Glutamatergic neuron (in vitro differentiated cells): ENCODE measurements at regions not wholly inside any gene's neighbourhood (a gene's known extent, or its start where the extent isn't known, plus 50 kb on each side); places are given as distances from the start of the nearest gene placed in this dataset.

Experiments used
- DNase-seq: peaks from one replicate; pipeline ENCODE4 v3.0.0; 2022
- H3K27ac Mint-ChIP-seq: one replicate; pipeline ENCODE4 v1.8.0; 2020; ENCODE audit warnings: mild to moderate bottlenecking, mixed read lengths, inconsistent platforms; ENCODE audit not compliant: unreplicated experiment
- H3K27me3 Mint-ChIP-seq: one replicate; pipeline ENCODE4 v1.8.0; 2020; ENCODE audit warnings: mild to moderate bottlenecking, moderate library complexity, mixed read lengths, inconsistent platforms; ENCODE audit not compliant: unreplicated experiment
- H3K36me3 Mint-ChIP-seq: one replicate; pipeline ENCODE4 v1.8.0; 2020; ENCODE audit warnings: mild to moderate bottlenecking, mixed read lengths, inconsistent platforms; ENCODE audit not compliant: unreplicated experiment
- H3K4me1 Mint-ChIP-seq: one replicate; pipeline ENCODE4 v1.8.0; 2020; ENCODE audit warnings: mild to moderate bottlenecking, low read depth, mixed read lengths, inconsistent platforms; ENCODE audit not compliant: unreplicated experiment
- H3K4me3 Mint-ChIP-seq: one replicate; pipeline ENCODE4 v1.8.0; 2020; ENCODE audit warnings: mild to moderate bottlenecking, mixed read lengths, inconsistent platforms; ENCODE audit not compliant: unreplicated experiment
- H3K9me3 Mint-ChIP-seq: one replicate; pipeline ENCODE4 v1.8.0; 2020; ENCODE audit warnings: mild to moderate bottlenecking, moderate library complexity, mixed read lengths, inconsistent platforms; ENCODE audit not compliant: unreplicated experiment
- TF ChIP-seq, protein P1 (sequence below): fragments of 200-600 bp; sonication (generic); IDR thresholded peaks from one replicate; pipeline ENCODE4 v1.5.0; 2021; ENCODE audit not compliant: partially characterized antibody, unreplicated experiment

DNA sequence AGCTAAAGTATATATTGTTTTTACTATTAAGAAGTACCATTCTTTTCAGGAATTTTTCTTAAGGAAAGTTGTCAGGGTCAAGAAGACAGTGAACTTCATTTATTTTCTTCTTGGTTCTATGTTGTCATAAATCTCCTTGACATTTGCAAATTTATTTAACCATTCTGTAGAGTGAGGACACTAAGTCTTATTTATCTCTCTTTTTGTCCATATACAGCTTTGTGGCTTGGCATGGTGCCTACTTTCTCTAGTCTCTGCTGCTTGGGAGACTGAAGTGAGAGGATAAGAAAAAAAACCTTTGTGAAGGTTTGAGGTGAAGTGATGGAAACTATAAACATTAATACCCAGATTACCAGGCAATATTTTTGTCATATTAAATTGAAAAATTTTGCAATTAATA, 1389.4 kb downstream of the SUCLG1 start:
- peaks cover 7% of the 10 kb centered on the region for H3K4me1 Mint-ChIP-seq
- H3K36me3 Mint-ChIP-seq: no peaks in the 10 kb centered on the region
- no peak overlapping the region for H3K27ac Mint-ChIP-seq
- H3K27me3 Mint-ChIP-seq: peaks cover 2% of the 10 kb centered on the region
- no peak for DNase-seq
- no peak overlapping the region for H3K4me3 Mint-ChIP-seq
- TF ChIP-seq, protein P1, sequence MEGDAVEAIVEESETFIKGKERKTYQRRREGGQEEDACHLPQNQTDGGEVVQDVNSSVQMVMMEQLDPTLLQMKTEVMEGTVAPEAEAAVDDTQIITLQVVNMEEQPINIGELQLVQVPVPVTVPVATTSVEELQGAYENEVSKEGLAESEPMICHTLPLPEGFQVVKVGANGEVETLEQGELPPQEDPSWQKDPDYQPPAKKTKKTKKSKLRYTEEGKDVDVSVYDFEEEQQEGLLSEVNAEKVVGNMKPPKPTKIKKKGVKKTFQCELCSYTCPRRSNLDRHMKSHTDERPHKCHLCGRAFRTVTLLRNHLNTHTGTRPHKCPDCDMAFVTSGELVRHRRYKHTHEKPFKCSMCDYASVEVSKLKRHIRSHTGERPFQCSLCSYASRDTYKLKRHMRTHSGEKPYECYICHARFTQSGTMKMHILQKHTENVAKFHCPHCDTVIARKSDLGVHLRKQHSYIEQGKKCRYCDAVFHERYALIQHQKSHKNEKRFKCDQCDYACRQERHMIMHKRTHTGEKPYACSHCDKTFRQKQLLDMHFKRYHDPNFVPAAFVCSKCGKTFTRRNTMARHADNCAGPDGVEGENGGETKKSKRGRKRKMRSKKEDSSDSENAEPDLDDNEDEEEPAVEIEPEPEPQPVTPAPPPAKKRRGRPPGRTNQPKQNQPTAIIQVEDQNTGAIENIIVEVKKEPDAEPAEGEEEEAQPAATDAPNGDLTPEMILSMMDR: no peak
- H3K9me3 Mint-ChIP-seq: no peaks in the 10 kb centered on the region

DNA sequence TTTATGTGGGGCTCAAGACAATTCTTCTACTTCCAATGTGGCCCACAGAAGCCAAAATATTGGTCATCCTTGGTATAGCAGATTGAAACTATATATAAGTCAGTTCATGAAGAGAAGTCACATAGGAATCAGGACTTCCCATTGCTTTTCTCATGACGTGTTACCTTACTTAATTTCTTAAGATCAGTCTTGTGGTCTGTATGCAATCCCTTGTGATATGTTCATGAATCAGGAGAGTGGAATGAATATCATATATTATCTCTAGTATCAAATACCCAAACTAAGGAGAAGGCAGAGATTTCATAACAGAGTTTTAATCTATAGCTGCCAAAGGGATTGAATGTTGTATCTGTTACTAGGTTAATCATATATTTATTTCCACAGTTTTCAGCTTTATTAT, 1390.4 kb downstream of the SUCLG1 start:
- DNase-seq: no peak
- TF ChIP-seq, protein P1: no peak
- peaks cover 2% of the 10 kb centered on the region for H3K27me3 Mint-ChIP-seq
- H3K4me3 Mint-ChIP-seq: no peak overlapping the region
- peaks cover 7% of the 10 kb centered on the region for H3K4me1 Mint-ChIP-seq
- H3K27ac Mint-ChIP-seq: no peak overlapping the region
- H3K9me3 Mint-ChIP-seq: no peaks in the 10 kb centered on the region
- H3K36me3 Mint-ChIP-seq: no peaks in the 10 kb centered on the region

DNA sequence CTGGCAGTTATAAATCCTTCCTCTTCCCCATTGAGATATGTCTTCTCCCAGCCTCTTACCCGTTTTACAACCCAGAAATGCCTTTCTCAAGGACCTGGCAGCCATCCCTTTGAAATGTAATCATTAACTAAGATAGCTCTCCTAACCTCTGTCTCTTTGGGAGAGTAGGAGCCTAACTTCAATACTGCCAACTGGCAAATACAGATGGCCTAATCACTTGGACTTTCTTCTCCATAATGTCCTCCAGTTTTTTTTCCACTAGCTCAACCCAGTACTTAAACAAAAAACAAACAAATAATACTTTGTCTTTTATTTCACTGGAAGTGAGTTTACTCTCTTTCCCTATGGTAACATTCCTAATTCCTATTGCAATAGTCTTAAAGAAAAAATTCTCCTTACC, 1391.1 kb downstream of the SUCLG1 start:
- H3K27me3 Mint-ChIP-seq: peaks cover 2% of the 10 kb centered on the region
- H3K27ac Mint-ChIP-seq: no peak overlapping the region
- no peak overlapping the region for H3K4me3 Mint-ChIP-seq
- TF ChIP-seq, protein P1: no peak
- H3K36me3 Mint-ChIP-seq: no peaks in the 10 kb centered on the region
- H3K9me3 Mint-ChIP-seq: no peaks in the 10 kb centered on the region
- H3K4me1 Mint-ChIP-seq: peaks cover 7% of the 10 kb centered on the region
- no peak for DNase-seq

DNA sequence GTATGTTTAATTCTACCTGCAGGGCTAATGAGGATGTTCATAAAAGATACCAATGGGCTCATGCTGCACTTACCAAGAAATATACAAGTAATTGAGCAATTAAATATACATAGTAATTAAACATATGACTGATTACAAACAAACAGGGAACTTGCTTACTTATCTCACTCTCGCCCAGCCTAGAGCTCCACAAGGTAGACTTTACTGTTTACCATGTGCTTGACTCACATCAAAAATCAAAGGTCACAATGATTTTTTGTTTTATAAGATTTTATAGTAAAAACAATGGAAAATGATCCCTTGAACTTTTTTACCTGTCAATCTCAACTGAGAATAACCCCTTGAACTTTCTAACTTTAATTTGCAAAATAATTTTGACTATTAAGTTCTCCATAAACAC, 1395.1 kb downstream of the SUCLG1 start:
- TF ChIP-seq, protein P1: no peak
- Mint-ChIP-seq H3K36me3 (peaks cover under 1% of the 10 kb centered on the region), H3K4me1 (no peaks in the 10 kb centered on the region), H3K9me3 (no peaks in the 10 kb centered on the region), H3K27ac (no peak overlapping the region), H3K27me3 (peaks cover 2% of the 10 kb centered on the region), H3K4me3 (no peak overlapping the region)
- no peak for DNase-seq

DNA sequence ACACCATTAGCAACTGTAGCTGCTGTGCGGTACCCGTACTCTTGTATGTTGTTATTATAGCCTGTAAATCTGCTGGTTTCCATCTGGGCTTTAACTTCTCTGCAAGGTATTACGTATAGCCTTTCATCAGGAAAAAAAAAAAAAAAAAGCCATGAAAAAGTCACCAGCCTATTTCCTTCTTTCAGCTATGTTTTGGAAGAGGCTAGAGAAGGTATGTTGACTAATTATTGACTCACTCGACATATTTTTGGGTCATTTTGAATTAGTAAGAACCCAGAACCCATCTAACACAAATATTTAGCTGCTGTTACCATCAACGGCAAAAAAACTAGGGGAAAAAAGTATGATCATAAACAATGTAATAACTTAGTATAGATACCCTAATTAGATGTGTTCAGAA, 1395.6 kb downstream of the SUCLG1 start:
- Mint-ChIP-seq H3K4me3 (no peak overlapping the region), H3K36me3 (peaks cover 4% of the 10 kb centered on the region), H3K27ac (no peak overlapping the region), H3K9me3 (no peaks in the 10 kb centered on the region), H3K27me3 (peaks cover 2% of the 10 kb centered on the region), H3K4me1 (no peaks in the 10 kb centered on the region)
- no peak for DNase-seq
- TF ChIP-seq, protein P1: no peak
